Activated B cell treated with CpG ODN at 0.5 μM for 24 hours (primary cell): ENCODE measurements at regions not wholly inside any gene's neighbourhood (a gene's known extent, or its start where the extent isn't known, plus 50 kb on each side); places are given as distances from the start of the nearest gene placed in this dataset.

ENCODE experiments used
- ATAC-seq: fragments of 200-7000 bp; cut with Tn5 transposase; one replicate; pipeline ENCODE4 v1.10.0; 2021; ENCODE audit warnings: low read depth, mild to moderate bottlenecking, moderate library complexity
- CTCF ChIA-PET: fragments of 350-600 bp; sonication (Branson Sonifier 250); formaldehyde crosslinking; loops from one replicate; lab custom pipeline; 2021; ENCODE audit warnings: antibody characterized with exemption; lab: Charles Lee
- POLR2A ChIA-PET: fragments of 350-600 bp; sonication (Branson Sonifier 250); formaldehyde crosslinking; loops from one replicate; lab custom pipeline; 2021; ENCODE audit warnings: antibody characterized with exemption; lab: Charles Lee
- DNase-seq: peaks from one replicate; pipeline ENCODE4 v3.0.0; 2022
- H3K27ac Mint-ChIP-seq: one replicate; pipeline ENCODE4 v1.8.0; 2020; ENCODE audit warnings: mixed read lengths
- H3K27me3 Mint-ChIP-seq: one replicate; pipeline ENCODE4 v1.8.0; 2021; ENCODE audit warnings: mixed read lengths
- H3K36me3 Mint-ChIP-seq: one replicate; pipeline ENCODE4 v1.8.0; 2021; ENCODE audit warnings: low read depth, mixed read lengths
- H3K4me1 Mint-ChIP-seq: one replicate; pipeline ENCODE4 v1.8.0; 2021; ENCODE audit warnings: mixed read lengths
- H3K4me3 Mint-ChIP-seq: one replicate; pipeline ENCODE4 v1.8.0; 2020; ENCODE audit warnings: mild to moderate bottlenecking, mixed read lengths
- H3K9me3 Mint-ChIP-seq: one replicate; pipeline ENCODE4 v1.8.0; 2020; ENCODE audit warnings: mixed read lengths
- CTCF ChIP-seq: fragments of 200-600 bp; IDR thresholded peaks from one replicate; pipeline ENCODE4 v1.8.0; 2022; ENCODE audit warnings: antibody characterized with exemption, mild to moderate bottlenecking
- intact Hi-C: fragments of 100-400 bp; cut with micrococcal nuclease; formaldehyde crosslinking; loops from one replicate; pipeline ENCODE4 v1.15.1; 2024

GRCh38 chr16:52077607-52078006, 469.3 kb downstream of the TOX3 start:
- CTCF ChIA-PET = no interaction called here
- no peaks in the 10 kb centered on the region for H3K36me3 Mint-ChIP-seq
- no peak overlapping the region for H3K27ac Mint-ChIP-seq
- intact Hi-C loops = no loop called here
- H3K4me1 Mint-ChIP-seq = no peaks in the 10 kb centered on the region
- no peak for ATAC-seq
- DNase-seq = no peak
- POLR2A ChIA-PET = no interaction called here
- no peaks in the 10 kb centered on the region for H3K27me3 Mint-ChIP-seq
- no peak for TF ChIP-seq CTCF
- no peak overlapping the region for H3K4me3 Mint-ChIP-seq
- peaks cover 3% of the 10 kb centered on the region for H3K9me3 Mint-ChIP-seq

GRCh38 chr16:52076801-52077201, 470.1 kb downstream of the TOX3 start:
- Mint-ChIP-seq H3K27ac (no peak overlapping the region), H3K4me1 (no peaks in the 10 kb centered on the region), H3K27me3 (no peaks in the 10 kb centered on the region), H3K4me3 (no peak overlapping the region), H3K9me3 (peaks cover 3% of the 10 kb centered on the region), H3K36me3 (no peaks in the 10 kb centered on the region)
- intact Hi-C loops = no loop called here
- ATAC-seq (no peak), DNase-seq (no peak)
- TF ChIP-seq CTCF = no peak
- ChIA-PET CTCF (no interaction called here), POLR2A (no interaction called here)

- ChIA-PET POLR2A (no interaction called here), CTCF (no interaction called here)
- Mint-ChIP-seq H3K36me3 (no peaks in the 10 kb centered on the region), H3K4me1 (no peaks in the 10 kb centered on the region), H3K27ac (no peak overlapping the region), H3K4me3 (no peak overlapping the region), H3K9me3 (peaks cover 3% of the 10 kb centered on the region), H3K27me3 (no peaks in the 10 kb centered on the region)
- ATAC-seq = no peak
- no peak for TF ChIP-seq CTCF
- DNase-seq = no peak
- intact Hi-C loops = no loop called here
Observed at GRCh38 chr16:52076332-52076731, 470.6 kb downstream of the TOX3 start.

GRCh38 chr16:52074133-52074532, 472.8 kb downstream of the TOX3 start:
- Mint-ChIP-seq H3K36me3 (no peaks in the 10 kb centered on the region), H3K9me3 (peaks cover 1% of the 10 kb centered on the region), H3K4me3 (no peak overlapping the region), H3K27ac (no peak overlapping the region), H3K27me3 (no peaks in the 10 kb centered on the region), H3K4me1 (no peaks in the 10 kb centered on the region)
- DNase-seq (no peak), ATAC-seq (no peak)
- POLR2A ChIA-PET = no interaction called here
- CTCF ChIA-PET = no interaction called here
- TF ChIP-seq CTCF = no peak
- intact Hi-C loops = no loop called here

- Mint-ChIP-seq H3K27me3 (no peaks in the 10 kb centered on the region), H3K4me1 (no peaks in the 10 kb centered on the region), H3K4me3 (no peak overlapping the region), H3K36me3 (no peaks in the 10 kb centered on the region), H3K9me3 (no peaks in the 10 kb centered on the region), H3K27ac (no peak overlapping the region)
- POLR2A ChIA-PET = no interaction called here
- no peak for ATAC-seq
- CTCF ChIA-PET = no interaction called here
- intact Hi-C loops = no loop called here
- TF ChIP-seq CTCF = no peak
- DNase-seq = no peak
Observed at GRCh38 chr16:52073024-52073423, 473.9 kb downstream of the TOX3 start.
